Stimulated activated CD4-positive, alpha-beta T cell treated with anti-CD3 and anti-CD28 coated beads, Interleukin-1b, Interleukin-23, amount 100 ng/mL, for 1 hour (primary cell): ENCODE measurements at regions not wholly inside any gene's neighbourhood (a gene's known extent, or its start where the extent isn't known, plus 50 kb on each side); places are given as distances from the start of the nearest gene placed in this dataset.

Experiments used
- DNase-seq, 2 donors: peaks; one replicate each; pipeline ENCODE4 v3.0.0-alpha.2; 2020; ENCODE audit warnings: low read depth in 2 of 2

- no peak for DNase-seq
Observed at GRCh38 chr7:155202106-155202871, 95.4 kb upstream of the INSIG1 start.

GRCh38 chr7:155203059-155203881, 94.4 kb upstream of the INSIG1 start:
- DNase-seq, result no peak

GRCh38 chr7:155203882-155204691, 93.6 kb upstream of the INSIG1 start:
- DNase-seq, result no peak

GRCh38 chr7:155204744-155205367, 92.8 kb upstream of the INSIG1 start:
- no peak for DNase-seq

- peak; percentile 73 to 74 for DNase-seq
Observed at GRCh38 chr7:155205368-155206317, 92.0 kb upstream of the INSIG1 start.

- peak; percentile 26 to 56 for DNase-seq
Observed at GRCh38 chr7:155206318-155207020, 91.2 kb upstream of the INSIG1 start.

GRCh38 chr7:155207326-155208002, 90.2 kb upstream of the INSIG1 start:
- no peak for DNase-seq

- DNase-seq, result no peak
Observed at GRCh38 chr7:155208681-155209477, 88.8 kb upstream of the INSIG1 start.

GRCh38 chr7:155209478-155210319, 88.0 kb upstream of the INSIG1 start:
- DNase-seq, result no peak

GRCh38 chr7:155210356-155210755, 87.3 kb upstream of the INSIG1 start:
- DNase-seq, result no peak

- DNase-seq, result no peak
Observed at GRCh38 chr7:155211173-155211572, 86.5 kb upstream of the INSIG1 start.

- DNase-seq, result no peak
Observed at GRCh38 chr7:155211761-155212160, 85.9 kb upstream of the INSIG1 start.

- no peak for DNase-seq
Observed at GRCh38 chr7:155212301-155213015, 85.2 kb upstream of the INSIG1 start.

- DNase-seq, result no peak
Observed at GRCh38 chr7:155213385-155213784, 84.3 kb upstream of the INSIG1 start.

GRCh38 chr7:155213955-155214740, 83.5 kb upstream of the INSIG1 start:
- no peak for DNase-seq
